ENCODE measurements at regions not wholly inside any gene's neighbourhood (a gene's known extent, or its start where the extent isn't known, plus 50 kb on each side); places are given as distances from the start of the nearest gene placed in this dataset.
A peak's percentile ranks its signal among the peaks of the same experiment; 100 is the strongest.

- H3K4me3 Mint-ChIP-seq (ENCODE audit: unreplicated experiment) = no peak overlapping the region
Observed at GRCh38 chr3:144358191-144358590, 386.6 kb downstream of the DIPK2A start.

GRCh38 chr3:144361002-144361401, 389.4 kb downstream of the DIPK2A start:
- Histone ChIP-seq H3K4me1 (ENCODE audit: insufficient read depth, low read length) (no peaks in the 10 kb centered on the region), H4K20me1 (ENCODE audit: insufficient read depth, low read length) (no peaks in the 10 kb centered on the region), H3K27ac (ENCODE audit: low read depth, low read length) (no peak overlapping the region), H3K79me2 (ENCODE audit: insufficient read depth, low read length) (no peaks in the 10 kb centered on the region), H3K36me3 (ENCODE audit: insufficient read depth, low read length) (no peaks in the 10 kb centered on the region), H3K4me3 (ENCODE audit: insufficient read depth, low read depth, low read length) (no peak overlapping the region), H3K4me2 (ENCODE audit: low read length) (no peak overlapping the region), H3K27me3 (ENCODE audit: insufficient read depth, low read length) (no peaks in the 10 kb centered on the region), H3K9ac (ENCODE audit: low read length) (no peak overlapping the region), H2AFZ (ENCODE audit: low read depth, low read length) (no peak overlapping the region), H3K9me3 (ENCODE audit: insufficient read depth, low read depth, low read length) (no peaks in the 10 kb centered on the region)
- FAIRE-seq (no peak), DNase-seq (ENCODE audit: low read depth) (no peak)
- Mint-ChIP-seq H3K27me3 (ENCODE audit: low read depth, unreplicated experiment) (no peaks in the 10 kb centered on the region), H3K27ac (ENCODE audit: unreplicated experiment) (peak overlapping the region; percentile 16), H3K4me3 (ENCODE audit: unreplicated experiment) (no peak overlapping the region), H3K4me1 (ENCODE audit: low read depth, unreplicated experiment) (peaks cover 17% of the 10 kb centered on the region), H3K9me3 (ENCODE audit: unreplicated experiment) (no peaks in the 10 kb centered on the region), H3K36me3 (ENCODE audit: low read depth, unreplicated experiment) (no peaks in the 10 kb centered on the region)
- TF ChIP-seq, protein P1, sequence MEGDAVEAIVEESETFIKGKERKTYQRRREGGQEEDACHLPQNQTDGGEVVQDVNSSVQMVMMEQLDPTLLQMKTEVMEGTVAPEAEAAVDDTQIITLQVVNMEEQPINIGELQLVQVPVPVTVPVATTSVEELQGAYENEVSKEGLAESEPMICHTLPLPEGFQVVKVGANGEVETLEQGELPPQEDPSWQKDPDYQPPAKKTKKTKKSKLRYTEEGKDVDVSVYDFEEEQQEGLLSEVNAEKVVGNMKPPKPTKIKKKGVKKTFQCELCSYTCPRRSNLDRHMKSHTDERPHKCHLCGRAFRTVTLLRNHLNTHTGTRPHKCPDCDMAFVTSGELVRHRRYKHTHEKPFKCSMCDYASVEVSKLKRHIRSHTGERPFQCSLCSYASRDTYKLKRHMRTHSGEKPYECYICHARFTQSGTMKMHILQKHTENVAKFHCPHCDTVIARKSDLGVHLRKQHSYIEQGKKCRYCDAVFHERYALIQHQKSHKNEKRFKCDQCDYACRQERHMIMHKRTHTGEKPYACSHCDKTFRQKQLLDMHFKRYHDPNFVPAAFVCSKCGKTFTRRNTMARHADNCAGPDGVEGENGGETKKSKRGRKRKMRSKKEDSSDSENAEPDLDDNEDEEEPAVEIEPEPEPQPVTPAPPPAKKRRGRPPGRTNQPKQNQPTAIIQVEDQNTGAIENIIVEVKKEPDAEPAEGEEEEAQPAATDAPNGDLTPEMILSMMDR (IDR thresholded peaks at IDR 0.05; ENCODE audit: insufficient read depth, low read depth, low read length) = no peak
- no peak for TF ChIP-seq EZH2 (IDR thresholded peaks at IDR 0.05; ENCODE audit: insufficient read depth, low read length)

More at GRCh38 chr3:144358191-144358590, 386.6 kb downstream of the DIPK2A start:
- Histone ChIP-seq H4K20me1 (ENCODE audit: insufficient read depth, low read length) (no peaks in the 10 kb centered on the region), H3K36me3 (ENCODE audit: insufficient read depth, low read length) (no peaks in the 10 kb centered on the region), H3K4me3 (ENCODE audit: insufficient read depth, low read depth, low read length) (no peak overlapping the region), H3K9ac (ENCODE audit: low read length) (no peak overlapping the region), H2AFZ (ENCODE audit: low read depth, low read length) (no peak overlapping the region), H3K4me2 (ENCODE audit: low read length) (no peak overlapping the region), H3K4me1 (ENCODE audit: insufficient read depth, low read length) (no peaks in the 10 kb centered on the region), H3K27me3 (ENCODE audit: insufficient read depth, low read length) (no peaks in the 10 kb centered on the region), H3K79me2 (ENCODE audit: insufficient read depth, low read length) (no peaks in the 10 kb centered on the region), H3K27ac (ENCODE audit: low read depth, low read length) (no peak overlapping the region), H3K9me3 (ENCODE audit: insufficient read depth, low read depth, low read length) (no peaks in the 10 kb centered on the region)
- peaks cover 8% of the 10 kb centered on the region for H3K4me1 Mint-ChIP-seq (ENCODE audit: low read depth, unreplicated experiment)
- peak overlapping the region; percentile 44 for H3K27ac Mint-ChIP-seq (ENCODE audit: unreplicated experiment)
- no peak for FAIRE-seq
- H3K27me3 Mint-ChIP-seq (ENCODE audit: low read depth, unreplicated experiment) = no peaks in the 10 kb centered on the region
- TF ChIP-seq EZH2 (IDR thresholded peaks at IDR 0.05; ENCODE audit: insufficient read depth, low read length) = no peak
- TF ChIP-seq, protein P1 (IDR thresholded peaks at IDR 0.05; ENCODE audit: insufficient read depth, low read depth, low read length) = no peak
- no peak for DNase-seq (ENCODE audit: low read depth)
- H3K36me3 Mint-ChIP-seq (ENCODE audit: low read depth, unreplicated experiment) = no peaks in the 10 kb centered on the region
- H3K9me3 Mint-ChIP-seq (ENCODE audit: unreplicated experiment) = no peaks in the 10 kb centered on the region

DNA sequence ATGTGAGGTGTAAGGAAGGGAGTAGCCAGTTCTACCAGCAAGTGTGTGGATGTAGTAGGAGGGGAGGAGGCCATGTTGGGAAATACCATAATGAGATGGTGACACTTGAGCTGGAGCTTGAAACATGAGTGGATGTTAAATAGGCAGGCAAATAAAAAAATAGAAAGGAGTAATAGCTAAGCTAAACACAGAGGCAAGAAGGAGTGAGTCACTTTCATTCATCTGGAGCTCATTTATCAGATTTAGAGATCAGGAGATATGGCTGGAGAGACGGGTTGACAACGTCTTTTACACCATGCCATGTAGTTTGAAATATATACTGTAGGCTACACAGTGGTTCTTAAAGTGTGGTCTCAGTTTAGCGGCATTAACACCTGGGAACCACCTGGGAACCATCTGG, 390.5 kb downstream of the DIPK2A start:
- H3K27me3 Mint-ChIP-seq (ENCODE audit: low read depth, unreplicated experiment) = no peaks in the 10 kb centered on the region
- Histone ChIP-seq H3K4me3 (ENCODE audit: insufficient read depth, low read depth, low read length) (no peak overlapping the region), H3K4me2 (ENCODE audit: low read length) (no peak overlapping the region), H3K9me3 (ENCODE audit: insufficient read depth, low read depth, low read length) (no peaks in the 10 kb centered on the region), H2AFZ (ENCODE audit: low read depth, low read length) (no peak overlapping the region), H3K79me2 (ENCODE audit: insufficient read depth, low read length) (no peaks in the 10 kb centered on the region), H3K9ac (ENCODE audit: low read length) (no peak overlapping the region), H3K4me1 (ENCODE audit: insufficient read depth, low read length) (no peaks in the 10 kb centered on the region), H3K27ac (ENCODE audit: low read depth, low read length) (no peak overlapping the region), H3K27me3 (ENCODE audit: insufficient read depth, low read length) (no peaks in the 10 kb centered on the region), H3K36me3 (ENCODE audit: insufficient read depth, low read length) (no peaks in the 10 kb centered on the region), H4K20me1 (ENCODE audit: insufficient read depth, low read length) (no peaks in the 10 kb centered on the region)
- no peaks in the 10 kb centered on the region for H3K36me3 Mint-ChIP-seq (ENCODE audit: low read depth, unreplicated experiment)
- TF ChIP-seq, protein P1 (IDR thresholded peaks at IDR 0.05; ENCODE audit: insufficient read depth, low read depth, low read length) = no peak
- TF ChIP-seq EZH2 (IDR thresholded peaks at IDR 0.05; ENCODE audit: insufficient read depth, low read length) = no peak
- FAIRE-seq (no peak), DNase-seq (ENCODE audit: low read depth) (peak; percentile 17)
- no peaks in the 10 kb centered on the region for H3K9me3 Mint-ChIP-seq (ENCODE audit: unreplicated experiment)
- H3K27ac Mint-ChIP-seq (ENCODE audit: unreplicated experiment) = peak overlapping the region; percentile 45
- peaks cover 17% of the 10 kb centered on the region for H3K4me1 Mint-ChIP-seq (ENCODE audit: low read depth, unreplicated experiment)
- no peak overlapping the region for H3K4me3 Mint-ChIP-seq (ENCODE audit: unreplicated experiment)

Data from astrocyte (in vitro differentiated cells and primary cell).